ENCODE measurements at regions not wholly inside any gene's neighbourhood (a gene's known extent, or its start where the extent isn't known, plus 50 kb on each side); places are given as distances from the start of the nearest gene placed in this dataset.
"Not testable (repeated sequence)": the region's sequence is repeated elsewhere in the genome, so short reads cannot be mapped to it uniquely, and the experiment has no call there.

GRCh38 chr2:53610260-53610659 lies 157.3 kb upstream of the CHAC2 start:
- DNase-seq (ENCODE audit: low read depth), result no peak

- DNase-seq (ENCODE audit: low read depth), result no peak
Observed at GRCh38 chr2:53609551-53609950, 158.1 kb upstream of the CHAC2 start.

GRCh38 chr2:53608293-53608692 lies 159.3 kb upstream of the CHAC2 start:
- DNase-seq (ENCODE audit: low read depth), result no peak

DNA sequence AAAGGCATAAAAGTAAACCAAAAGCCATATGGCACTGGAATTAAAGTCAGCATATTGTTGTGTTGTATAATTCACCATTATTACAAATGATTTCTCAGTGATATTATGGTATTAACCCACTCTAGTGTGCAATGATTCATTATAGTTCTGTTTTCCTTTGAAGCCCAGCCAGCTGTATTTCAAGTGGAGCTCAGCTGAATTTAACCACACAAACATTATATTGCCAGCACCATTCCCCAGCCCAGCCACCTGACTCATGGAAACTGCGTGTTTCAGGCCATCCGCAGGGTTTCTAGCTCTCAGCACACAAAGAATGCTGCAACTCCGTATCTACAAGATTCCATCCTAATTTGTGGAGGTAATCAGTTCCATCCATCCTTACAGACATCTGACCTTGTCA lies 166.8 kb upstream of the CHAC2 start:
- peak; percentile 42 for DNase-seq (ENCODE audit: low read depth)

DNA sequence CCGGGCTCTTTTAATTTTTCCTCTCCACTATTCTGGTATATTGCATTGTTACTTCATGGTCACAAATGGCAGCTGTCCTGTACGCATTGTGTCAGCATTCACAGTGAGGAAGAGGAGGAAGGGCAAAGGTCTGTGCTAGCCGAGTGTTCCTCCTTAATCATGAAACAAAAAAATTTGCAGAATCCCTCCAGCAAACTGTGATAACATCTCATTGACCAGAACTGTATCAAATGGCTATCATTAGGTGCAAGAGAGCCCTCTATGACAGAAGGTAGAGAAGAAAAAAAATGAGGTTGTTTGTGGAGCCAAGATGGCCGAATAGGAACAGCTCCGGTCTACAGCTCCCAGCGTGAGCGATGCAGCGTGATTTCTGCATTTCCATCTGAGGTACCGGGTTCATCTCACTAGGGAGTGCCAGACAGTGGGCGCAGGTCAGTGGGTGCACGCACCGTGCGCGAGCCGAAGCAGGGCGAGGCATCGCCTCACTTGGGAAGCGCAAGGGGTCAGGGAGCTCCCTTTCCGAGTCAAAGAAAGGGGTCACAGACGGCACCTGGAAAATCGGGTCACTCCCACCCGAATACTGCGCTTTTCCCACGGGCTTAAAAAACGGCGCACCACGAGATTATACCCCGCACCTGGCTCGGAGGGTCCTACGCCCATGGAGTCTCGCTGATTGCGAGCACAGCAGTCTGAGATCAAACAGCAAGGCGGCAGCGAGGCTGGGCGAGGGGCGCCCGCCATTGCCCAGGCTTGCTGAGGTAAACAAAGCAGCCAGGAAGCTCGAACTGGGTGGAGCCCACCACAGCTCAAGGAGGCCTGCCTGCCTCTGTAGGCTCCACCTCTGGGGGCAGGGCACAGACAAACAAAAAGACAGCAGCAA lies 180.6 kb upstream of the CHAC2 start:
- DNase-seq (ENCODE audit: low read depth), result not testable (repeated sequence)

DNA sequence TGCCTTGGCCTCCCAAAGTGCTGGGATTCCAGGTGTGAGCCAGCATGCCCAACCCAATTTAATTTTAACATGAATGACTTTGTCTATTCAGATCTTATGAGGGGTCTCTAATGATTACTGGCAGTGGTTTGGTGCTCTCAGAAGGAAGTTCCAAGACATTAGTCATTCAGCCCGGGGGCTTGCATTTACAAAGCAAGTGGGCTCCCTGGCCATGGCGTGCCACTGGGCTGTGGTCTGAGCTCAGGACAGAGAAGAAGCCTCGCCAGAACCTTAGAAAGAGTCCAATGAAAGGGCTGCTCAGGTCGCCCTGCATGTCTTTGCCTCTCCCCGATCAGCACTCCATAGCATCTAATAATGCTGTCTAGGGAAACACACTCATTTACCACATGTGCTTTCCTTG lies 182.6 kb upstream of the CHAC2 start:
- DNase-seq (ENCODE audit: low read depth), result peak; percentile 73

DNA sequence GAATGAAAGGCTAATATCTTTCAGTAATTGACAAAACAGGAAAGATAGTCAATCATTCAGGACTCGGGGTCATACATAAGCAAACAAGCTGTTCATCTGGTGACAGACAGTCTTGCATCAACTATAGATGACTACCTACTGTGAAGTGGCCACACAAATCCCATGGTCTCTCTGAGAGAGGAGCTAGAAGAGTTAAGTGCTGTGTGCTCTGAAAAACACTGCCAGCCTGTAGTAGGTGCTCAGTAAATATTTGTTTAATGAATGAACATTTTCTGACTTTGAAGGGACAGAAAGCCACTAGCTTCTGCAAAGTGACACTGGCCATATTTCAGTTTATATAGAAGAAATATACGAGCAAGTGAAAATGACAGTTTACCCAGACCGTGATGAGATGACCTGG lies 184.0 kb upstream of the CHAC2 start:
- DNase-seq (ENCODE audit: low read depth), result no peak

DNA sequence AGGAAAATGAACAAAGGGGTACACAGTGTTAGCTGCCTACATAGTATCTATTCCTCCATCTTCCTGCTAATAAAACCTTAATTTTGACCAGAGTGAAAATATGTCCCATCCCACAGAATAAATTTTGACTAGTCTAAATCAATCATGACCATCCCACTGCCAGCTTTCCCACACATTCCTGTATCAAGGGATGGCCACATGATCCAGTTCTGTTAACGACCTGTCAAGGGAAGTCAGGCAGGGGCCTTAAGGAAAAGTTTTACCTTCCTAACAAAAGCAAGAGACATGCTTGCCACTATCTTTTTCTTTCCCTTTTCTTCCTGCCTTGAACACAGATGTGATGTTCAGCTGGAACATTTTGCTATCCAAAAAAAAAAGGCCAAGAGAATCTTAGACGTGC lies 185.0 kb upstream of the CHAC2 start:
- DNase-seq (ENCODE audit: low read depth), result no peak

GRCh38 chr2:53576166-53576565 lies 191.4 kb upstream of the CHAC2 start:
- no peak for DNase-seq (ENCODE audit: low read depth)

- no peak for DNase-seq (ENCODE audit: low read depth)
Observed at GRCh38 chr2:53575721-53576124, 191.9 kb upstream of the CHAC2 start.

GRCh38 chr2:53572696-53573095 lies 194.9 kb upstream of the CHAC2 start:
- no peak for DNase-seq (ENCODE audit: low read depth)

DNA sequence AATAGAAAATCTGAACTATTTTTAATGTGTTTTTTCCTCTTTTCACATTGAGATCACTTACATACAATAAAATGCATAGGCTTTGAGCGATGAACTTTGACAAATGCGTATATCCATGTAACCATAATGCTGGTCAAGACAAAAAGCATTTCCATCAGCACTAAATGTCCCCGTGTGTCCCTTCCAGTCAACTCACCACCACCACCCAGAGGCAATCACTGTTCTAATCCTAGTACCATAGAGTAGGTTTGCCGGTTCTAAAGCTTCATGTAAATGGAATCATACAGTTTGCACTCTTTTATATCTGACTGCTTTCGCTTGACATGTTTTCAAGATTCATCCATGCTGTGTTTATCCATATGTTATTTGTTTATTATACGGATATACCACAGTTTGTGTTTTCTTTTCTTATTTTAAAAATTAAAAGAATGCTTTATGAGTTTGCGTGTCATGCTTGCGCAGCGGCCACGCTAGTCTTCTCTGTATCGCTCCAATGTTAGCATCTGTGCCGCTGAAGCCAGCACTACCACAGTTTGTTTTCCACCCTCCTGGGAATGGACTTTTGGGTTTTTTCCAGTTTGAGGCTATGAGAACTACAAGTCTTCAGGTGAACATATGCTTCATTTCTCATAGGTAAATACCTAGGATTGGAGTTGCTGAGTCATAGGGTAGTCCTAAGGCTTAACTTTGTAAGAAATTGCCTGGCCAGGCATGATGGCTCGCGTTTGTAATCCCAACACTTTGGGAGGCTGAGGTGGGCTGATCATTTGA lies 197.5 kb upstream of the CHAC2 start:
- DNase-seq (ENCODE audit: low read depth), result peak; percentile 17

GRCh38 chr2:53568469-53568868 lies 199.1 kb upstream of the CHAC2 start:
- DNase-seq (ENCODE audit: low read depth), result peak; percentile 56

- DNase-seq (ENCODE audit: low read depth), result no peak
Observed at GRCh38 chr2:53567073-53567472, 200.5 kb upstream of the CHAC2 start.

DNA sequence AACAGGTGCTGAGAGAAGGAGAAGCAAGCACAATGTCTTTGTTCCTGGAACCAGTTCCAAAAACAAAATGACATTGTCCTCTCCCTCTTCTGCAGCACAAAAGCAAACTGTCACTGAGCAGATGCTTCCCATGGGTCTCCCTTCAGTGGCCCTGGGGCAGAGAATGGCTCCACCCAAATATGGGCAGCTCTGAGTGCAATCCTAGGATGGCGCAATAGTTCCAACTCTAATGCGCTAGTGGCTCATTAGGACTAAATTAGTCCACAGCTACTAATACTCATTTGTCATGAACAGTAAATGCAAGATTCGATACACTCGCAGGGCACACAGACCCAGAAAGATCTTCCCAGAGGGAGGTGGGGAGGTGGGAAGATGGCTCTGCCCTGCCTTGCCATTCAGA lies 205.2 kb upstream of the CHAC2 start:
- no peak for DNase-seq (ENCODE audit: low read depth)

DNA sequence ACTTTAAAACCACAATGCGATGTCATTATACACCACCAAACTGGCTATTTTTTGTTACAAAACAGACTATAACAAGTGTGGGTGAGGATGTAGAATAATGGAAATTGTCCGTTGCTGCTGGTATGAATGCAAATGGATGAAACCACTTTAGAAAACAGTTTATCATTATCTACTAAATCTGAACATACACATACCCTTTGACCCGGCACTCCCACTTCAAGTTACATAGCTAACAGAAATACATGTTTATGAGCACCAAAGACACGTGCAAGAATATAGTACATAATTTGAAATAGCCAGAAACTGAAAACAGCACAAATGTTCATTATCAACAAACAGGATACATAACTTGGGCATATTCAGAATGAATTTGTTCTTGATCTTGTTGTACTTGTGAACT lies 206.4 kb upstream of the CHAC2 start:
- DNase-seq (ENCODE audit: low read depth), result no peak

DNA sequence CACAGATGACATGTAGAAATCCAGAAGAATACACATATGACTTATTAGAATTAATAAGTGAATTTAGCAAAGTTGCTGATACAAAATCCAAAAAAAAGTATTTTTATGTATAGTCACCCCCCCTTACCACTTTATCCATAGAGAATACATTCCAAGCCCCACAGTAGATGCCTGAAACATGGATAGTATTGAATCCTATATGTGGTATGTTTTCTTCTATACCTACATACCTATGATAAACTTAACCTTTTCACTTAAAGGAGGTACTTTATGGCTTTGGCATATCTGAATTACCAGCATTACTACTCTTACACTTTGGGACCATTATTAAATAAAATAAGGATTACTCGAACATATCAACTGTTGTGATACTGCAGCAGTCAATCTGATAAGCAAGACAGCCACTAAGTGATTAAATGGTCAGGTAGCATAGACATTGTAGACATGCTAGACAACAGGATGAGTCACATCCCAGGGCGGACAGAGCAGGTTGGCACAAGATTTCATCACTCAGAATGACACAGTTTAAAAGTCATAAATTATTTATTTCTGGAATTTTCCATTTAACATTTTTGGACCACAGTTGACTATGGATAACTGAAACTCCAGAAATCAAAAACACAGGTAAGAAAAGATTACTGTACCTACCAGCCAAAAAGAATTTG lies 208.2 kb upstream of the CHAC2 start:
- DNase-seq (ENCODE audit: low read depth), result peak; percentile 70

GRCh38 chr2:53558867-53559266 lies 208.7 kb upstream of the CHAC2 start:
- DNase-seq (ENCODE audit: low read depth), result no peak

GRCh38 chr2:53549497-53549896 lies 218.1 kb upstream of the CHAC2 start:
- no peak for DNase-seq (ENCODE audit: low read depth)

GRCh38 chr2:53545604-53546003 lies 222.0 kb upstream of the CHAC2 start:
- no peak for DNase-seq (ENCODE audit: low read depth)

GRCh38 chr2:53544871-53545558 lies 222.6 kb upstream of the CHAC2 start:
- DNase-seq (ENCODE audit: low read depth), result no peak

GRCh38 chr2:53543083-53543482 lies 224.5 kb upstream of the CHAC2 start:
- DNase-seq (ENCODE audit: low read depth), result no peak

All from ELR (cell line).